Caco-2 (cell line): ENCODE measurements at regions not wholly inside any gene's neighbourhood (a gene's known extent, or its start where the extent isn't known, plus 50 kb on each side); places are given as distances from the start of the nearest gene placed in this dataset.

Source experiments
- BruUV-seq: library from RNA; stranded (reverse); fragments of 400-500 nt; replicated peaks from 2 replicates; lab custom pipeline; 2021; lab: Mats Ljungman, UMichigan
- CTCF ChIA-PET: fragments of 300-600 bp; sonication (Branson Sonifier 250); formaldehyde crosslinking; loops from one replicate; lab custom pipeline; 2022; ENCODE audit warnings: antibody characterized with exemption; lab: Charles Lee
- POLR2A ChIA-PET: fragments of 300-600 bp; sonication (Branson Sonifier 250); formaldehyde crosslinking; loops from one replicate; lab custom pipeline; 2022; ENCODE audit warnings: antibody characterized with exemption; lab: Charles Lee
- DNase-seq, 2 experiments: peaks; one replicate each; pipeline versions ENCODE4 v3.0.0 to v3.0.0-alpha.2; 2020 to 2022
- H3K27me3 ChIP-seq: replicated peaks from 2 replicates; pipeline ENCODE4 v1.6.0; 2011; ENCODE audit warnings: low read length; ENCODE audit not compliant: control insufficient read depth, insufficient read depth
- H3K36me3 ChIP-seq: 2 replicates; pipeline ENCODE4 v1.5.1; 2011; ENCODE audit warnings: low read length; ENCODE audit not compliant: control insufficient read depth, insufficient read depth
- H3K4me1 ChIP-seq: fragments of 250-450 bp; sonication (Bioruptor Pico); 2 replicates; pipeline ENCODE4 v1.5.1; 2020; ENCODE audit warnings: mild to moderate bottlenecking
- H3K4me3 ChIP-seq: 2 replicates; pipeline ENCODE4 v1.5.1; 2011; ENCODE audit warnings: low read depth, mild to moderate bottlenecking, control low read depth, low read length
- H3K9me3 ChIP-seq: fragments of 250-450 bp; sonication (Bioruptor Pico); 2 replicates; pipeline ENCODE4 v1.5.1; 2020; ENCODE audit warnings: mild to moderate bottlenecking, moderate library complexity
- H3K27ac Mint-ChIP-seq: one replicate; pipeline ENCODE4 v1.8.0; 2022; ENCODE audit warnings: mixed read lengths; ENCODE audit not compliant: unreplicated experiment
- H3K27me3 Mint-ChIP-seq: one replicate; pipeline ENCODE4 v1.8.0; 2022; ENCODE audit warnings: mixed read lengths; ENCODE audit not compliant: insufficient read depth, unreplicated experiment
- H3K36me3 Mint-ChIP-seq: one replicate; pipeline ENCODE4 v1.8.0; 2022; ENCODE audit warnings: mild to moderate bottlenecking, mixed read lengths; ENCODE audit not compliant: insufficient read depth, unreplicated experiment
- H3K4me1 Mint-ChIP-seq: one replicate; pipeline ENCODE4 v1.8.0; 2022; ENCODE audit warnings: low read depth, mixed read lengths; ENCODE audit not compliant: unreplicated experiment
- H3K4me3 Mint-ChIP-seq: one replicate; pipeline ENCODE4 v1.8.0; 2022; ENCODE audit warnings: mild to moderate bottlenecking, moderate library complexity, mixed read lengths; ENCODE audit not compliant: unreplicated experiment
- H3K9me3 Mint-ChIP-seq: one replicate; pipeline ENCODE4 v1.8.0; 2022; ENCODE audit warnings: mixed read lengths; ENCODE audit not compliant: unreplicated experiment
- CTCF ChIP-seq, 2 experiments: fragments of 200-600 bp in 1 of 2; IDR thresholded peaks; 1 replicate in 1 of 2; 2 replicates in 1 of 2; pipeline versions ENCODE4 v1.5.1 to v1.8.0; 2011 to 2022; ENCODE audit warnings: antibody characterized with exemption in 1 of 2, control low read depth in 1 of 2, inconsistent platforms in 1 of 2, low read depth in 1 of 2, low read length in 1 of 2, mild to moderate bottlenecking in 1 of 2, moderate library complexity in 1 of 2; ENCODE audit not compliant: insufficient read depth in 1 of 2, severe bottlenecking in 1 of 2, unreplicated experiment in 1 of 2
- intact Hi-C: fragments of 100-400 bp; cut with micrococcal nuclease; formaldehyde crosslinking; loops from one replicate; pipeline ENCODE4 v1.10.0; 2022; ENCODE audit not compliant: unreplicated experiment

GRCh38 chr5:111016801-111017200, 54.7 kb upstream of the TSLP start:
- CTCF ChIA-PET = no interaction called here

GRCh38 chr5:111017731-111018130, 53.8 kb upstream of the TSLP start:
- Histone ChIP-seq H3K9me3 (no peaks in the 10 kb centered on the region), H3K4me3 (no peak overlapping the region), H3K4me1 (no peaks in the 10 kb centered on the region), H3K36me3 (no peaks in the 10 kb centered on the region), H3K27me3 (no peaks in the 10 kb centered on the region)
- ChIA-PET CTCF (no interaction called here), POLR2A (no interaction called here)
- intact Hi-C loops = no loop called here
- H3K4me3 Mint-ChIP-seq = no peak overlapping the region
- H3K9me3 Mint-ChIP-seq = no peaks in the 10 kb centered on the region
- H3K36me3 Mint-ChIP-seq = no peaks in the 10 kb centered on the region
- TF ChIP-seq CTCF (IDR thresholded peaks at IDR 0.05; ENCODE audit: insufficient read depth in 1 of 2, low read depth in 1 of 2, low read length in 1 of 2, severe bottlenecking in 1 of 2, unreplicated experiment in 1 of 2) = no peak
- no peaks in the 10 kb centered on the region for H3K4me1 Mint-ChIP-seq
- DNase-seq = no peak
- no peak overlapping the region for H3K27ac Mint-ChIP-seq
- BruUV-seq = no TSS peak
- H3K27me3 Mint-ChIP-seq = peaks cover 5% of the 10 kb centered on the region

More at GRCh38 chr5:111016801-111017200, 54.7 kb upstream of the TSLP start:
- intact Hi-C loops = no loop called here
- Mint-ChIP-seq H3K27me3 (peaks cover 5% of the 10 kb centered on the region), H3K4me1 (no peaks in the 10 kb centered on the region), H3K36me3 (no peaks in the 10 kb centered on the region), H3K27ac (no peak overlapping the region), H3K9me3 (no peaks in the 10 kb centered on the region), H3K4me3 (no peak overlapping the region)
- Histone ChIP-seq H3K27me3 (no peaks in the 10 kb centered on the region), H3K36me3 (no peaks in the 10 kb centered on the region), H3K4me3 (no peak overlapping the region), H3K4me1 (no peaks in the 10 kb centered on the region), H3K9me3 (no peaks in the 10 kb centered on the region)
- no peak for DNase-seq
- TF ChIP-seq CTCF (IDR thresholded peaks at IDR 0.05; ENCODE audit: insufficient read depth in 1 of 2, low read depth in 1 of 2, low read length in 1 of 2, severe bottlenecking in 1 of 2, unreplicated experiment in 1 of 2) = no peak
- POLR2A ChIA-PET = no interaction called here
- no TSS peak for BruUV-seq
